ENCODE measurements at regions not wholly inside any gene's neighbourhood (a gene's known extent, or its start where the extent isn't known, plus 50 kb on each side); places are given as distances from the start of the nearest gene placed in this dataset.
"Not testable (repeated sequence)": the region's sequence is repeated elsewhere in the genome, so short reads cannot be mapped to it uniquely, and the experiment has no call there.

DNA sequence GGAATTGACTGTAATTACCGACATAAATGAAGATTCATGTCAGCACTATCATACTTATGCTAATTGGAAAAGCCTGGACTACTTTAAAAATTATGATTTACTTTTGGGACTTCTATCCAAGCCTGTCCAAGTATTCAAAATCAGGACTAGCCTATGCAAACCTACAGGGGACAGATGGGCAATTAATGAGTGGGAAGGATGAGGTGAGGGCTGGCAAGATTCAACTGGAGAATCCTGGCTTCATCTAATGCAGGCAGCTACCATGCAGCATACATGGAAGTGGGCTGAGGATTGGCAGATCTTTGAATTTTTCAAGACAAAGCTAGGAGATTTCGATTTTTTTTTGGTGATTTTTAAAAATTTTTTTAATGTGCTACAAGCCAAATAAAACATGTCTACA lies 532.6 kb downstream of the CSNK1G3 start:
- no peak for DNase-seq

DNA sequence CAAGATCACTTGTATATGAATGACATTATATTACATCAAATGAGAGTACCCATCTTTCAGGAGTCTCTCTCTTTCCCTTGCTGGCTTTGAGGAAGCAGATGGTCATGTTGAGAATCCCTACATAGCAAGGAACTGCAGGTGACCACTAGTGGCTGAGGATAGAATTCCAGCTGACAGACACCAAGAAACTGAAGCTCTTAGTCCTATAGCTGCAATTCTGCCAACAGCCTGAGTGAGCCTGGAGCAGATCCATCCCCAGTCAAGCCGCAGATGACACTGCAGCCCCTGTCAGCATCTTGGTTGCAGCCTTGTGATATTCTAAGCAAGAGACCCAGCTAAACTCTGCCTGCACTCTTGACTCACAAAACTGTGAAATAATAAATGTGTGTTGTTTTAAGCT lies 531.5 kb downstream of the CSNK1G3 start:
- no peak for DNase-seq

DNA sequence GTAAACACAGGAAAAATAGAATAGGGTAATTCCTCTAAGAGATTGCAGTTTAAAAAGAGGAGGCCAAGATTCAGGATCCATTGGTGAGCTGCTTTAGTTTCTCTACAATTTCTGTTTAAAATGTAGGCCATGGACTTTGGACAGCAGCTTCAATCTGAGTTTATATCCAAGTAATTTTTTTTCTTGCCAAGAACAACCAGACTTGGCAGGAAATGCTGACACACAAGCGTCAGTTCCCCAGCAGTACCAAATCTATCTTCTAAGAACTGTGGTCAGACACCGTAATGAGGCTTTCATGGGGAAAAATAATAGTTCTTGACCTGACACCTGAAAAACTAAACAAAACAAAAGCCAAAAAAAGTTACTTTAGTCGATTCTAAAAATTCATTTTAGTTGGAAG lies 528.8 kb downstream of the CSNK1G3 start:
- no peak for DNase-seq

DNA sequence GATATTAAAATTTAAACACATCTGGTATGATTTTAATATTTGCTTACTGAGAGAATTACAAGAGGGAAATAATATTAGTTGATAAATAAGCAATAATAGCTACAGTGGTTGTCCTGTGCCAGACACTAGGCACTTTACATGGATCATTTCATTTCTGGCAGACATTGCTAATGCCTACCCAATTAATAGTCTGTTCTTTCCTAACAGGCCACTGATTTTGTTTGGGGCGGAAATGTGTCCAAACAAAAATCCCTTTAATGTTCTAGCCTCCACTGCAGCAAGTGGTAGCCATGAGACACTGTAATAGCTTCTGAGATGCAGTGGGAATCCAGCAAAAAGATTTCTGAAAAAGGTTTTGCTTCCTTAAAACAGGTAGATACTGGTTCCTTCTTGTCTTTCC lies 527.4 kb downstream of the CSNK1G3 start:
- DNase-seq: no peak

DNA sequence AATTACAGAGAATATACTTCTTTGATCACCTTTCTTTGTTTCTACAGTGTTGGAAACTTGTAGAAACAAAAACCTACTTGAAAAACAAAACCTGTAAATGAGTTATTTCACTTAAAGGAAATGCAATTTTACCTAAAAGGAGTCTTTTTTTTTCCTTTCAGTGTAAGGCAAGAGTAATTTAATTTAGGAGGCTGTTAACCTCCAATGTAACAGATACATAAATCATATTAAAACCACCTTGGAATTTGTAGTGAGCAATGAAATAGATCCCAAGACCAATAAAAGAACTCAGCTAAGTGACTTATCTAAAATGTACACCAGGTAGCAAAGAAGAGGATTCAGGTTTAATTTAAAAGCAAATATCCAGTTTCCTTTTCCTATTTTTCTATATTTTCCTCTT lies 524.8 kb downstream of the CSNK1G3 start:
- DNase-seq: no peak

DNA sequence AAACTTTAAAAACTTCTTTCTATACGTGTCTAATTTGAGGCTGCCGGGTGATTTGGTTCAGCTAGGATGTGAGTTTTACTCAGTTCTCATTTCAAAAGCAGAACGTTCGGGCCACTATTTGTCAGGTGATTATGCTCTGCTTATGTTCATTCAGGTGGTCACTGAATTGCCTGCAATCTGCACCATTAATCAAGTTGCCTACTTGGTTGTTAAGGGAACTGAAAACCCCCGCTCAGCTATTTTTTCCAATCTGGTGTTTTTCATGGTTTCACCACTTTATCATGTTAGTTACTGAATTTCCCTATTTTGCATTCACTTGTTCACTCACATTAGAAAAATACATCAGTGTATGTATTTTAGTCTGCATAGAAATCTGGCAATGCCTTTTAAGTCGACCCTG lies 523.0 kb downstream of the CSNK1G3 start:
- no peak for DNase-seq

DNA sequence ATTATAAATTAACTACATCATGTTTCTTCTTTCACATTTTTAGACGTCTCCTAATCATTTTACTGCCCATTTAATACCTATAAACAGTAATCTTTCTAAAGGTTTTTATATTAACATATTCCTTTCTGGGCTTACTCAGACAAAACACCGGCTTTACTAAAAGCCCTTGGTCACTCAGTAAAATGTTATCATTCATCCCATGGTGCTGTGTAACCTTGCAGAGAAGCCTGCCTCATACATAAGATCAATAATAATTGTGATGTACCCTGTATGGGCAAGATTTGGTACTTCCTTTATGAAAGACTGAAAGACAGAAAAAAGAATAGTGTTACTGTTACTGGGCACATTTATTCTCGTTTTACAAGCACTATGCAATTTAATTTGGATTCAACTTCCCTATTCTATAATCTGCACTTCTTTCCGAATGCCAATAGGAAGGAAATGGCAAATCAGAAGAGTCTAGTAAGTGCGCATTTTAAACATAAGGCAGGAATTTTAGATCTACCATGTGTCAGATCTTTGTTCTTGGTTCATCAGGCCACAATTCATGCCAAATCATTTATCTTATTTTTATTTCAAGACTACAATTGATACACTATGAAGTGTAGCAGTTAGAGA lies 522.2 kb downstream of the CSNK1G3 start:
- DNase-seq: no peak

DNA sequence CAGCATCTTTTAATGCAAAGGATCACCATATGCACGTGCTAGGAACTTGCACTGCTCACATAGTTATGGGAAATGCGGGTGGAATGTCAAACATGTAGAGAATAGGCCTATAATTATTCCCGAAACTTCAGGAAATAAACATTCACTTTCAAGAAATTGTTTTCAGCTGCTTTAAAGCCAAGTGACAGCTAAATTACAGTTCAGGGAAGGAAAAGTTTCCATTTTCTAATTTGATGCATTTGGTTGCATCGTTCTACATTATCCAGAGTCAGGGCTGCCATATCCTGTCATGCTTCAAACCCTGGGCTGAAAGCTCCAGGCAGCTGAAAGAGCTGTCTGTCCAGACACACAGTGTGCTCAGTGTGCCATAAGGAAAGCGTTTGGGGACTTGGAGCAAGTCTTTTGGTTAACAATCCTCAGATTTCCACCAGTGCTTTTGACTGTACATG lies 518.1 kb downstream of the CSNK1G3 start:
- no peak for DNase-seq

DNA sequence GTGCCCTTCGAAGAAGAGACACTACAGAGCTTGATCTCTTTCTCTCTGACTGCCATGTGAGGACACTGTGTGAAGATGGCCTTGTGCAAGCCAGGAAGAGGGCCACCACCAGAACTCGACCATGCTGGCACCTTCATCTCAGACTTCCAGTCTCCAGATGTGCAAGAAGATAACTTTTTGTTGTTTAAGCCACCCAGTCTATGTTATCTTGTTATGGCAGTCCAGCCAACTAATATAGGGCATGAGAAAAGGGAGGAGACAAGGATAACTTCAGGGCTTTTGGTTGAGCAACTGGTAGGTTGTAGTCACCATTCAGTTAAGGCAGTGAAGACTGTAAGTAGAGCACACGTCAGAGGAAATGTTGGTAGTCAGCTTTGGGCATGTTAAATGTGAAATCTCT lies 515.5 kb downstream of the CSNK1G3 start:
- DNase-seq: no peak

DNA sequence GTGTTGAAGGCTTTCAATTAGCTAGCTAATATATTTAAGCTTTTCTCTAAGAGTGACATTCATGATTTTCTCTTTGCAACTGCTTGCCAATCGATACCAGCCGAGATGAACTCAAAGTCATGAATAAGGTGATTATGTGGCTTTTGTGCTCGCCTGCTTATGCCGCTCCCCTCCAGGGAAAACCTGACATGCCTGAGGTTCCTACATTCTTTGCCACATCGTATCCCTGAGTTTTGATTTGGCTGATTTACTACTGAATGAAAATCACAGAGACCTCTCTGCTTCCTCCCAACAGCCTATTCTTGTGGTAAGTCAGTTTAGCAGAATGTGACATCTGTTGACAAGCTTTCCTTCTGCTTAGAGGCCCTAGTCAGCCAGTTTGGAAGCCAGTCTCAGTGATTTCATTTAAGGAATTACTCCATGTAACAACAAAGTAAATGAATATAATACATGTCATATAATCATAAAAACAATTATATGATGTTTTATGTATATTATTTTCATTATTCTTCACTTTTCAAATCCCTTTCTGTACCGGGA lies 513.4 kb downstream of the CSNK1G3 start:
- DNase-seq: no peak

DNA sequence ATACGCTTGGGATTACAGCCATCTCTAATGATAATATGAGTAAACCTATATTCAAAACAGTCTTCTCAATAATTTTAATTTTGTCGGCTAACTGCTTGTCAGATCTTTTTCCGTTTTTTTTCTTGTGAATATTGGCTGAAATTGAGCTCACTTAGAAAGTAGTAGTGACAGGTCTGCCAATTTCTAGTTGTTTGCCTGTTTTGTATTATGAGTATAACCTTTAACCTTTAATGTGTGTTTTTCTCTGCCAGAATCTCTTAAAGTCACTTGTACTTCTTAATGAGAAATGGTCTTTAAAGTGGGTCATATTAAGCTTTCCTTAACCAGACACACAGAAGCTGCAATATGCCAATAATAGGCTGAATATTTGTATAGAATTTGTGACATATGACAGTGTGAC lies 511.0 kb downstream of the CSNK1G3 start:
- no peak for DNase-seq

DNA sequence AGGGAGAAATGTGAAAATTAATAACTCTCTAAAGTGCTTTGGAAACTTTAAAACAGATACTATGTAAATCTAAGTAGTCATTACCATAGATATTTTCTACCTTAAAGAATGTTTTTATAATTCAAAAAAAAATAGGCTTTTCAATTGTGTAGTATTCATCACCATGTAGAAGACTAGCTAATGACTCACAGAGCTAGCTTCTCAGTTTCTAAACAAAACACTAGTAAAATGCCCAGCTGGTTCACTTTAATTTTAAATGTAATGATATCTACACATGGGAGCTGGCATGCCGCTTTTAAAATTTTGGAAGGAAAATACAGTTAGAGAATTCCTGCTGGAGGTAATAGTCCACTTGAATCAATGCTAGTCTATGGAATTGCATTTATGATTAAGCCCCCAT lies 509.8 kb downstream of the CSNK1G3 start:
- no peak for DNase-seq

DNA sequence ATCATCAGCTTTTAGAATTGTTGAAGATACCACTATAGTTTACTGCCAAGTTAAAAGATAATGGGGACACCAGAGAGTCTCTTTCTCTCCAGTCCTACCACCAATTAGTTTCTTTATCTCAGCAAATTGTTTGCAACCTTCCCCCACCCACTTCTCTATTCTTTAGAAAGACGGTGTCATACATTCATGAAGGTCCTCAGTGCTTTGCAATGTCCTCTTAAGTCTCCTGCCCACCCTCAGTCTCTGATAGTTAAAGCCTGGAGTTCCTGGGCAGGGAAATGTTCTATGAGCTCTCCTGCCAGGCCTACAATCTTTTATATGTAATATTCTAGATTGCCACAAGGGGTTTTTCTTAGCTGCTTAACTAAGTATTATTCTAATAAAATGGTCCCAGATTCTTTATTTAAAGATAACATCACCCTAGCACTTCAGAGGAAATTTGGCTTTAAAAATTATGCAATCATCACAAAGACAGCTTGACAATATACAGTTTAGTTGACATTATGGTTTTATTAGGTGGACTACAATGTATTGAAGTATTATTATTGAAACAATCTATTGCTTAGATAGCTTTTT lies 509.2 kb downstream of the CSNK1G3 start:
- no peak for DNase-seq

DNA sequence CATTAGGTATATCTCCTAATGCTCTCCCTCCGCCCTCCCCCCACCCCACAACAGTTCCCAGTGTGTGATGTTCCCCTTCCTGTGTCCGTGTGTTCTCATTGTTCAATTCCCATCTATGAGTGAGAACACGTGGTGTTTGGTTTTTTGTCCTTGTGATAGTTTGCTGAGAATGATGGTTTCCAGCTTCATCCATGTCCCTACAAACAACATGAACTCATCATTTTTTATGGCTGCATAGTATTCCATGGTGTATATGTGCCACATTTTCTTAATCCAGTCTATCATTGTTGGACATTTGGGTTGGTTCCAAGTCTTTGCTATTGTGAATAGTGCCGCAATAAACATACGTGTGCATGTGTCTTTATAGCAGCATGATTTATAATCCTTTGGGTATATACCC lies 505.3 kb downstream of the CSNK1G3 start:
- not testable (repeated sequence) for DNase-seq

DNA sequence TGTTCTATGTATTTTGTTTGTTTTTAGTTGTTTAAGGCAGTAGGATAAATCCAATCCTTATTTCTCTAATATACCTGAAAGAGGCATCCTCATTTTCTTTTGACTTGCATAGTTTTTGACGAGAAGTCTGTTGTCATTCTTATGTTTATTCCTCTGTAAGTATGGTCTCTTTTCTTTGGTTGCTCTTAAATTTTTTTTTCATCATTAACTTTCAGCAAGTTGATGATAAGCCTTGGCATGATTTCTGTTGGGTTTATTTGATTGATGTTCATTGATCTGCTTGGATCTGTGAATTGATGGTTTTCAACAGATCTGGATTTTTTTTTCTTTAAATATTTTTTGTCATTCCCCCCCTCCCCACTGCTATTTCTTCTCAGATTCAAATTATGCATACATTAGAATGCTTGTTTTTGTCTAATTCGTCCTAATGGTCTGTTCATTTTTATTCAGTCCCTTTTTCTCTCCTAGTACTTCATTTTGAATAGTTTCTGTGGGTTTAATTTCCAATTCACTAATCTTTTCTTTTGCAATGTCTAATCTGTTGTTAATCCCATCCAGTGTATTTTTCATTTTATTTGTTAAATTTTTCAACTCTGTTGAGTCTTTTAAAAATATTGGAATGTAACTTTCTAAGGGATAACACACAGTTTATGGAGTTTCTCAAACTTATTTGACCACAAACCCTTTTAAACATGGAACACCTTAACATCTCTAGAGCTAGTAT lies 495.9 kb downstream of the CSNK1G3 start:
- no peak for DNase-seq

DNA sequence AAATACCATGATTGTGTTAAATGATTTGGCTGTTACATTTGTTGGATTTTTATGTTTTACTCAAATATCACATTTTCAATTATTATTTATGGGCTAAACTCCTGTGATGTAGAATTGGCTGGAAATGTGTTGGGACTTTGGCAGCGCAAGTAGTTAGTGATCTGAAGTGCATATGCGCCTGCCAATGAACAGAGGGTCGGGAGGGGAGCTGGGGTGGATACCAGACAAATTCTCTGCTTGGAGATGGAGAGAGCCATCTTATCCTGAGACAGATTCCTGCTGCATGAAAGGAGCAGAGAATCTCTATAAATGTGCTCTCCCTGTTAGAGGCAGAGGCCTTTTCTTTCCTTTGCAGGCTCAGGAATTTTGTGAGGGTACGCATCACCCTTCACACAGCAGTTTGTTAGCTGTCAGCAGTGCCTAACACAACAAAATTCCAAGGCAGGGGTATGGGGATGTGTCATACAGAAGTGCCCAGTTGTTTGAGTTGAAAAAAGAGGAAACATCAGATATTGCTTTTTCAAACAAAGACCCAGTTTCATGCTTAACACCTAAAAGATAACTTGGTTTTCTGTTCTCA lies 489.1 kb downstream of the CSNK1G3 start:
- DNase-seq: no peak

DNA sequence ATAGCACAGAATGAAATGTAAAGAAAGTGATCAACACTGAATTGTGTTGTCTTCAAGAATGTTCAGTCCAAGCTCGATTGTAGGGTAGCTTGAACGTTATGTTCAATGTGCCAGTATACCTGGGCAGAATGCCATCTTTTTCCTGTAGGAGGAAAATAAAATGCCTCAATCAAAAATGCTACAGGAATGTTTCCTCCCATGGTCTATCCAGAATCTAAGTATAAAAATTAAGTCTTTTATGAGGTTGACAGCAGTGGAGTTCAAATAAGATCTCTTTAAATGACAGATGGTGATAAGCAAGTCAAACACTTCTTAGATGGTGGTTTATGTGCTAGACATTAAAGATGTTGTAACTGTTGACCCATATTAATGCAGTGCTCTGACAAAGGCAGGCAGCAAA lies 488.6 kb downstream of the CSNK1G3 start:
- no peak for DNase-seq

DNA sequence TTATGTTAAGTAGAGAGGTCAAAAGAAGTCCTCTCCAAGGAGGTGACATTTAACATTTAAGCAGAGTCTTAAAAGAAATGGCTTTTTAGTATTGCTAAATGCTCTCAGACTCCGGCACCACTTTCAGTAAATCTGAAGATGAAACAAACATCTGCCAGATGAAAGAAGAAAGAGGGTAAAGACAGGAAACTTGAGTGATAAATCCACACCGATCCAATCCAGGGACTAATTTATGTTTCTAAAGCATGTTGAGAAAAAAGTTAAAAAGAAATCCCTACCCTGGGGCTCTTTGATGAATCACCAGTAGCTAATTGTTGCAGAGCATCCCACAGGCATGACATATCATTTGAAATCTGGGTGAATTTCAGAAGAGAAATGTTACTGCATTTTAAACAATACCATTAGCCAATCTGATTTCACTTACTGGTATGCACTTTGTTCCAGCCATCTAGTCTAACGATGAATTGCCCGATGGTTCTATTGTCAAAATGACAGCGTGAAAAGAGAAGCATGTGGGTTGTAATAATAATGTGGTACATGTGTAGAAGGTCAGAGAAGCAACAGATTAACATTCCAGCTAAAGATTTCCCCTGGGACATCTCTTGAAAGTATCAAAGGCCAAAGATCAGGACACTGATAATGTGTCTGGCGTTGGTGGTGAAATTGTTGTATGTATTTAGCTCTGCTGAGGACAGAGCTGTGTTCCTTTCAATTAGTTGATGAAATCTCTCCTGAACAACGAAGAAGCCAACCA lies 485.7 kb downstream of the CSNK1G3 start:
- DNase-seq: no peak

DNA sequence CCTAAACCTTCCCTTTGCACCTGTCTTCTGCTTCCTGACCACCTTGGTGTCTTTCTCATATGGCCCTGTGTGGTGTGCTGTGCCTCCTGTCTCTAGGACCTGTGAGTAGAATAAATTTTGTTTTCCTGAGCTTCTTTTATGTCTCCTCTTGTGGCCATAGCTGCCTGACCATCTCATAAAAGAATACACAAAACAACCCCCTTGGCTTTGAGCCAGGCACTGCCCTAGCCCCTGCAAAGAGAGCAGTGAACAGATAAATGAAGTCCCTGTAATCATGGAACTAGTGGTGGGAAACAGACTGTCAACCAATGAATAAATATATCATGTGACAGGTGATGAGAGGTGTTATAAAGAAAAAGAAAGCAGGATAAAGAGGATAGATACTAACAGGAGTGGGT lies 485.1 kb downstream of the CSNK1G3 start:
- no peak for DNase-seq

DNA sequence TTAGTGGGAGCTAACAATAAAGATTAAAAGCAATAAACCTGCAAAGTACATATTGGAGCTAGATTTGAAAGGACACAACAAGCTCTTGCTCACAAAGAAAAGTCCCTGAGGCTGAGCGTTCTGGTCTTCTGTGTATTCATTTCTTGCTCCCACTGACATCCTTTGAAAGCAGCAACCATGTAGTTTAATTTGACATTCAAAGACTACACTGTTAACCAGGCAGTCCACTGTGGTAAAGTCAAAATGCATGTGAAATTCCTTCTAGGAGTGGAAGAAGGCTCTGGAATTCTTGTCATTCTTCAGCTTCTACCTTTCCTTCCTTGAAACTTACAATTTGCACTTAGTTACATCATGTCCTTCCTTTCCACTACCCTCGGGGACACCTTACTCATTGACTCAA lies 480.7 kb downstream of the CSNK1G3 start:
- no peak for DNase-seq

DNA sequence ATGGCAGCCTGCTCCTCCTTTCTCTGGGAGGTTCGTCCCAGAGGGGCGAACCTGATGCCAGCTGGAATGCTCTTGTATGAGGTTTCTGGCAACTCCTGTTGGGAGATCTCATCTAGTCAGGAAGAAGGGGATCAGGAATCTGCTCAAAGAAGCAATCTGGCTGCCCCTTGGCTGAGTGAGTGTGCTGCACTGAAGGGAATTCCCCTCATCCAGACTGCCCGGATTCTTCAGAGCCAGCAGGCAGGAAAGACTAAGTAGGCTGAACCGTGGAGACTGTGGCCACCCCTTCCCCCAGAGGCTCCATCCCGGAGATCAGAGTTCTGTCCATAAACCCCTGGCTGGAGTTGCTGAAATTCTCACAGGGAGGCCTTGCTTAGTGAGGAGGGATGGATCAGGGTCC lies 476.0 kb downstream of the CSNK1G3 start:
- no peak for DNase-seq

DNA sequence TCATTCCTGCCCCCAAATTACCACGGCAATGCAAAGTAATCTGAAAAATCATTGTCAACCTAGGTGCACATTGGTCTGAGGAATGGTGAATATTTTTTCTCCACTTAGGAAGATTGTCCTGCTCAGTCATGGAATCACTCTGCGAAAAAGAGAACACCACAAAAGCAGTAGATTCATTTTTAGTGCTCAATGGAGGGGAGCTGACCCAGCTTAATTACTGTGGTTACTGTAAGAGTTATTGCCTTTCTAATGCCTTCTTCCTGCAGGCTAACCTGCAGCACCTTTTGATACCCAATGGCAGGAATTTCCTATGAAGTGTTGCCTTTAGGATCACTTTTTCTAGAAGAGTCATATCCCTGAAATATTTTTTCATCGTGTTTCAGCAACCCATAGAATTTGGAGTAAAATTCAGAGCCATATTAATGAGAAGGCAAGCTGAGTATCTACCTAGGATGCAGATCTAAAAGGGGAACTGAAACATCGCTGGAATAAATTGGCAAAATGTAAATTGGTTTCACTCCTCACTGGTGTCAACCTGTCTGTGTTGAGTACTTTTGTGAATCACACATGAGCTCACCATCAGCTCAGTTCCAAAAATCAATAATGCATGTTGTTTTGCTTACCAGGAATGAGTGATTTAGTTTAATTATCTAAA lies 464.5 kb downstream of the CSNK1G3 start:
- DNase-seq: no peak

DNA sequence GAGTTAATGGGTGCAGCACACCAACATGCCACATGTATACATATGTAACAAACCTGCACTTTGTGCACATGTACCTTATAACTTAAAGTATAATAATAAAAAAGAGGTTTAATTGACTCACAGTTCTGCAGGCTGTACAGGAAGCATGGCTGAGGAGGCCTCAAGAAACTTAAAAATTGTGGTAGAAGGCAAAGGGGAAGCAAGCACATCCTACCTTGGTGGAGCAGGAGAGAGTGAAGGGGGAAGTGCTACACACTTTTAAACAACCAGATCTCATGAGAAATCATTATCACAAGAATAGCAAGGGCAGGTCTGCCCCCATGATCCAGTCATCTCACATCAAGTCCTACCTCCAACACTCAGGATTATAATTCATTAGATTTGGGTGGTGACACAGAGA lies 463.5 kb downstream of the CSNK1G3 start:
- DNase-seq: not testable (repeated sequence)

All from cortex of kidney (tissue), 1 donor.